ENCODE measurements at regions not wholly inside any gene's neighbourhood (a gene's known extent, or its start where the extent isn't known, plus 50 kb on each side); places are given as distances from the start of the nearest gene placed in this dataset.

DNA sequence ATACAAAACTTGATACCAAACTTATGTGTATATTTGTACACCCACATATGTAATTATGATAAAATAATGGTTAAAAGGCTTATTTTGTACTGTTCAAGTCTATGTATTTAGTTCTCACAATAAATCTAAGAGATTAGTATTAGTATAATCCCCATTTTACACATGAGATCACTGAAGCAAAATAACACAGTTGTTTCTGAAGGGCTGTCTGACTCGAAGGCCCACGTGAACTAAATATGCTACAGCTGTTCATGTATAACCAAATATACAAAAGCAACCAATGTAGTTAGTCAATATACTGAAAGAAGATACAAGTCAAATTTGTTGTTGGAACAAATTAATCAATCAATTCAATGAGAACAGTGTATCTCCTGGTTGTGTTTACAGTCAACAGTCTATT, 959.2 kb downstream of the EPHA7 start:
- no peaks in the 10 kb centered on the region for H3K27me3 ChIP-seq (replicated peaks; ENCODE audit: insufficient read depth)
- ATAC-seq (ENCODE audit: insufficient number of reproducible peaks, low FRiP score, low read depth): no peak
- DNase-seq (ENCODE audit: low spot score): no peak
- TF ChIP-seq, protein P1, sequence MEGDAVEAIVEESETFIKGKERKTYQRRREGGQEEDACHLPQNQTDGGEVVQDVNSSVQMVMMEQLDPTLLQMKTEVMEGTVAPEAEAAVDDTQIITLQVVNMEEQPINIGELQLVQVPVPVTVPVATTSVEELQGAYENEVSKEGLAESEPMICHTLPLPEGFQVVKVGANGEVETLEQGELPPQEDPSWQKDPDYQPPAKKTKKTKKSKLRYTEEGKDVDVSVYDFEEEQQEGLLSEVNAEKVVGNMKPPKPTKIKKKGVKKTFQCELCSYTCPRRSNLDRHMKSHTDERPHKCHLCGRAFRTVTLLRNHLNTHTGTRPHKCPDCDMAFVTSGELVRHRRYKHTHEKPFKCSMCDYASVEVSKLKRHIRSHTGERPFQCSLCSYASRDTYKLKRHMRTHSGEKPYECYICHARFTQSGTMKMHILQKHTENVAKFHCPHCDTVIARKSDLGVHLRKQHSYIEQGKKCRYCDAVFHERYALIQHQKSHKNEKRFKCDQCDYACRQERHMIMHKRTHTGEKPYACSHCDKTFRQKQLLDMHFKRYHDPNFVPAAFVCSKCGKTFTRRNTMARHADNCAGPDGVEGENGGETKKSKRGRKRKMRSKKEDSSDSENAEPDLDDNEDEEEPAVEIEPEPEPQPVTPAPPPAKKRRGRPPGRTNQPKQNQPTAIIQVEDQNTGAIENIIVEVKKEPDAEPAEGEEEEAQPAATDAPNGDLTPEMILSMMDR (IDR thresholded peaks at IDR 0.05): no peak
- H3K36me3 ChIP-seq: no peaks in the 10 kb centered on the region
- no peak overlapping the region for H3K4me3 ChIP-seq
- no peak overlapping the region for H3K27ac ChIP-seq
- H3K9me3 ChIP-seq: no peaks in the 10 kb centered on the region
- no peaks in the 10 kb centered on the region for H3K4me1 ChIP-seq (ENCODE audit: control insufficient read depth in 1 of 2, low read depth in 2 of 2)

DNA sequence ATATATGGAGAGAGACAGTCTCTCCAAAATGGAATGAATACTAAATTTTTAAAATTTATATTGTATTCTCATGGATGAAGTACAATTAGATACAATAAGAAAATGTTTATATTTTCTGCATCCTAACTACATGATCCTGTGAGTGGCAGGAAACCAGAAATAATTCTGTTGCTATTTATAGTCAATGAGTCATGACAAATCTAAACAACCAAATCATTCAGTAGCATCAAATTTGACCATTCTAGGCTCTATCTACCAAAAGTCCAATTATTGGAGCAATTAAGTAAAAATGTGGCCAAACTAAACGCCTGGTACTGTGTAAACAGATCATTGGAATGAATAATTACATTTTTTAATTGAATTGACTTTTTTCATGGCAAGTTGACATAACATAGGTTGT, 959.8 kb downstream of the EPHA7 start:
- TF ChIP-seq, protein P1 (IDR thresholded peaks at IDR 0.05): no peak

DNA sequence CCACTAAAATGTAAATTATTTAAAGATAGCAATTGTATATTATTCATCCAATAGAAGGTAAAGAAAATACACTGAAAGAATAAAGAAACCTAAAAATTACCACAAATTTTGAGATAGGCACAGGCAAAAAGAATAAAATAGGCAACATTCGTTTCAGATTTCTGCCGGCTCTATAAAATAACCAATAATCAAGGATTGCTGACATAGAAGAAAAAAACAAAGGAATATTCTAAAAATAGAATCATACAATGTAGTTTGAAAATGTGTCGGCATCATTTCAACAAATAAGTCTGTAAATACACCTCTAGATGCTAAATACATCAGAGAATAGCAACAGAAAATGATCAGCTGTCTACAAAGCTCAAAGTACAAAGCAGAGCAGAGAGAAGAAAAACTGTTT, 973.3 kb downstream of the EPHA7 start:
- H3K27me3 ChIP-seq (replicated peaks; ENCODE audit: insufficient read depth): no peaks in the 10 kb centered on the region
- ATAC-seq (ENCODE audit: insufficient number of reproducible peaks, low FRiP score, low read depth) (no peak), DNase-seq (ENCODE audit: low spot score) (no peak)
- TF ChIP-seq, protein P1 (IDR thresholded peaks at IDR 0.05): no peak
- H3K36me3 ChIP-seq: no peaks in the 10 kb centered on the region
- H3K4me3 ChIP-seq: no peak overlapping the region
- H3K4me1 ChIP-seq (ENCODE audit: control insufficient read depth in 1 of 2, low read depth in 2 of 2): no peaks in the 10 kb centered on the region
- H3K27ac ChIP-seq: no peak overlapping the region
- no peaks in the 10 kb centered on the region for H3K9me3 ChIP-seq

More for the DNA sequence above, 959.8 kb downstream of the EPHA7 start:
- Histone ChIP-seq H3K9me3 (no peaks in the 10 kb centered on the region), H3K27ac (no peak overlapping the region), H3K27me3 (replicated peaks; ENCODE audit: insufficient read depth) (no peaks in the 10 kb centered on the region), H3K36me3 (no peaks in the 10 kb centered on the region), H3K4me3 (no peak overlapping the region), H3K4me1 (ENCODE audit: control insufficient read depth in 1 of 2, low read depth in 2 of 2) (no peaks in the 10 kb centered on the region)
- ATAC-seq (ENCODE audit: insufficient number of reproducible peaks, low FRiP score, low read depth): no peak
- no peak for DNase-seq (ENCODE audit: low spot score)

DNA sequence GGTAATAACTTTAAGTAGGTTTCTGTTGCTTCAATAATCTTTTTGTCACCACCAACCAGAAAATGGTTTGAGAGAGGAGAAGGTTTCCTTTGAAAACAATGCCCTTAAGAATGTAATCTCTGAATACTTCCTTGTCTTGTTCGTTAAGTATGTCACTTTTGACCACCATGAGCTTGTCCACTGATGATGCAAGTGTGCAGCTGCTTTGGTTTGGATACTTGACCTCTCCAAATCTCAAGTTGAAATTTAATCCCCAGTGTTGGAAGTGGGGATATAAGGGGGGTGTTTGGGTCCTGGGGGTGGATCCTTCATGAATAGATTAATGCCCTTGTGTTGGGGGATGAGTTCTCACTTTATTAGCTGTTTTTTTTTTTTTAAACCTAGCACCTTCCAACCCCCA, 985.4 kb downstream of the EPHA7 start:
- no peak for ATAC-seq (ENCODE audit: insufficient number of reproducible peaks, low FRiP score, low read depth)
- H3K36me3 ChIP-seq: no peaks in the 10 kb centered on the region
- H3K4me3 ChIP-seq: no peak overlapping the region
- no peak for DNase-seq (ENCODE audit: low spot score)
- TF ChIP-seq, protein P1 (IDR thresholded peaks at IDR 0.05): no peak
- H3K27ac ChIP-seq: no peak overlapping the region
- no peaks in the 10 kb centered on the region for H3K9me3 ChIP-seq
- no peaks in the 10 kb centered on the region for H3K27me3 ChIP-seq (replicated peaks; ENCODE audit: insufficient read depth)
- H3K4me1 ChIP-seq (ENCODE audit: control insufficient read depth in 1 of 2, low read depth in 2 of 2): no peaks in the 10 kb centered on the region

DNA sequence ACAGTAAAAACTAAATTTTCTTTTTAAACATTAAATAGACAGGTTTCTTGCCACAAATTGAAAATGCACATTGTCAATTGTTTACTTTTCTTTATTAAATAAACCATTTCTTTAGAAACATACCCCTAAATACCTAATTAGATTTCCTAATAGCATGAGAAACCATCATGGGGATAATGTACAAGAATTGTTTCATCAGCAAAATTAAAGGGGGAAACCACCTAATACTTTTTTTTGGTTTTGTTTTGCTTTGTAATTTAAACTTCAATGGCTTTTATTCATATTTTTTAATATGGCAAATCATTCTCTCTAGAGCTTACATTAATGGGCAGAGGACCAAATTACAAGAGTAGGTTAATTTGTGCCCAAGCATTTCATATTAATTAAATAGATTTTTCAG, 987.9 kb downstream of the EPHA7 start:
- TF ChIP-seq, protein P1 (IDR thresholded peaks at IDR 0.05): no peak
- H3K27me3 ChIP-seq (replicated peaks; ENCODE audit: insufficient read depth): no peaks in the 10 kb centered on the region
- ATAC-seq (ENCODE audit: insufficient number of reproducible peaks, low FRiP score, low read depth) (no peak), DNase-seq (ENCODE audit: low spot score) (no peak)
- H3K4me1 ChIP-seq (ENCODE audit: control insufficient read depth in 1 of 2, low read depth in 2 of 2): no peaks in the 10 kb centered on the region
- no peak overlapping the region for H3K27ac ChIP-seq
- no peak overlapping the region for H3K4me3 ChIP-seq
- no peaks in the 10 kb centered on the region for H3K36me3 ChIP-seq
- no peaks in the 10 kb centered on the region for H3K9me3 ChIP-seq

Measured in thoracic aorta (tissue), 2 donors.